D341Med (cell line): ENCODE measurements at regions not wholly inside any gene's neighbourhood (a gene's known extent, or its start where the extent isn't known, plus 50 kb on each side); places are given as distances from the start of the nearest gene placed in this dataset.

Source experiments
- DNase-seq: peaks from one replicate; pipeline ENCODE4 v3.0.0; 2012; ENCODE audit warnings: low spot score

GRCh38 chr9:88229434-88229833, 91.2 kb upstream of the SPATA31C2 start:
- no peak for DNase-seq

- no peak for DNase-seq
Observed at GRCh38 chr9:88224938-88225337, 86.7 kb upstream of the SPATA31C2 start.

GRCh38 chr9:88221105-88221504, 82.8 kb upstream of the SPATA31C2 start:
- no peak for DNase-seq

GRCh38 chr9:88220652-88221051, 82.4 kb upstream of the SPATA31C2 start:
- DNase-seq: no peak

- DNase-seq: no peak
Observed at GRCh38 chr9:88219601-88220000, 81.3 kb upstream of the SPATA31C2 start.

GRCh38 chr9:88218726-88219125, 80.5 kb upstream of the SPATA31C2 start:
- no peak for DNase-seq

GRCh38 chr9:88216126-88216995, 78.1 kb upstream of the SPATA31C2 start:
- DNase-seq: no peak

GRCh38 chr9:88215196-88216125, 77.2 kb upstream of the SPATA31C2 start:
- DNase-seq: no peak

GRCh38 chr9:88202321-88202720, 64.0 kb upstream of the SPATA31C2 start:
- no peak for DNase-seq

GRCh38 chr9:88198341-88198807, 60.1 kb upstream of the SPATA31C2 start:
- no peak for DNase-seq

GRCh38 chr9:88197781-88198340, 59.6 kb upstream of the SPATA31C2 start:
- no peak for DNase-seq

GRCh38 chr9:88197016-88197415, 58.7 kb upstream of the SPATA31C2 start:
- no peak for DNase-seq

GRCh38 chr9:88196142-88196790, 58.0 kb upstream of the SPATA31C2 start:
- no peak for DNase-seq

GRCh38 chr9:88193766-88194165, 55.5 kb upstream of the SPATA31C2 start:
- DNase-seq: no peak

- DNase-seq: no peak
Observed at GRCh38 chr9:88191456-88191855, 53.2 kb upstream of the SPATA31C2 start.

GRCh38 chr9:88189371-88189770, 51.1 kb upstream of the SPATA31C2 start:
- DNase-seq: no peak
